ENCODE measurements at regions not wholly inside any gene's neighbourhood (a gene's known extent, or its start where the extent isn't known, plus 50 kb on each side); places are given as distances from the start of the nearest gene placed in this dataset.

DNA sequence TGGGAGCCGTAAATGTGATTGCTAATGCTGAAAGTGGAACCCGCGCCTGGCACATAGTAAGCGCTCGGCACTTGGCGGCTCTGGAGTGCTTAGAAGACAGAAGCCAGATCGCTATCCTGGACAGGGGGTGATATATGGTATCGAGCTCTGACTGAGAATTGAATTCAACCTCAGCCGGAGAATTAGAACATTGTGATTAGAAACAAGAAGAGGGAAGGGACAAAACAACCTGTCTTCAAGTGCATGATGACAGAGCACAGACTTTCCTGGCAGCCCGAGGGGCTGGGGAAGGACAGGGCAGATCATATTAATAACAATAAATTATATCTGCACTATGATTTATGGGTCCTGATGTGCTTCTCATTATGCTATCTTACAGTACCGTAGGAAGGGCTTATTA is 66.9 kb upstream of the TBX3 start:
- intact Hi-C loops (cut with DNase I; ENCODE audit: low total_unique reads) (no loop called here), in situ Hi-C loops (cut with MboI; ENCODE audit: low pct_ligation_motif_present in 1 of 4, low pct_unique_long_range_greater_than_20kb in 1 of 4, low sequenced_read_pairs in 3 of 4) (no loop called here)
- TF ChIP-seq POLR2A (IDR thresholded peaks at IDR 0.05): no peak
- TF ChIP-seq CTCF (IDR thresholded peaks at IDR 0.05): no peak
- no peak for TF ChIP-seq POLR2AphosphoS5 (IDR thresholded peaks at IDR 0.05)
- no peak for TF ChIP-seq EP300 (IDR thresholded peaks at IDR 0.05; ENCODE audit: low read depth)
- H3K9me3 ChIP-seq: no peaks in the 10 kb centered on the region
- H3K4me1 ChIP-seq: no peaks in the 10 kb centered on the region
- H3K36me3 ChIP-seq: no peaks in the 10 kb centered on the region
- H3K27me3 ChIP-seq: no peaks in the 10 kb centered on the region
- 49 to 84% methylated on average over 4 to 11 of the region's 11 CpGs for WGBS, 2 donors (ENCODE audit: low coverage in 1 of 2)
- no peak for DNase-seq
- no peak overlapping the region for H3K27ac ChIP-seq
- H3K4me3 ChIP-seq: no peak overlapping the region

DNA sequence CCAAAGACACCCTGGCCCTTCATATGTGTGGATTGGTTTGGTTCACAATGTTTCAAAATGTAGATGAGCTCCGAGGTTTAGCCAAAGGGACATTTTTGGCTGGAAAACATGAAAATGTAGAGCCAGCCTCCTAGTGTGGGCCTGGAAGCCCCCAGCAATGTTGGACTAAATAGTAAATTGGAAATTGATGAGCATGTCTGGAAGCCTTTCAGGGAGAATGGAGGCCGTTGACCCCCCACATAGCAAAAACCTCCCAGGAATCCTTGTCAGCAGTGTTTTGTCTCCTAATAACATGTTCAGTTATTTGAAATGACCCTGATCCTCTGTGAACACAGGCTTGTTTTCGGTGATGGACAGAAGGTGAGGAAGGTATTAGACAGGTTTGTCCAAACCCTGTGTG is 65.1 kb upstream of the TBX3 start:
- WGBS, 2 donors (ENCODE audit: low coverage in 1 of 2): 74 to 94% methylated on average over 3 of the region's 3 CpGs
- Histone ChIP-seq H3K36me3 (no peaks in the 10 kb centered on the region), H3K27me3 (no peaks in the 10 kb centered on the region), H3K4me1 (peaks cover 0 to 7% (median 0%) of the 10 kb centered on the region in 4 donors), H3K9me3 (no peaks in the 10 kb centered on the region), H3K27ac (no peak overlapping the region), H3K4me3 (no peak overlapping the region)
- TF ChIP-seq EP300 (IDR thresholded peaks at IDR 0.05; ENCODE audit: low read depth) (no peak), POLR2A (IDR thresholded peaks at IDR 0.05) (no peak), POLR2AphosphoS5 (IDR thresholded peaks at IDR 0.05) (no peak), CTCF (IDR thresholded peaks at IDR 0.05) (no peak)
- in situ Hi-C loops (cut with MboI; ENCODE audit: low pct_ligation_motif_present in 1 of 4, low pct_unique_long_range_greater_than_20kb in 1 of 4, low sequenced_read_pairs in 3 of 4): no loop called here
- DNase-seq: no peak
- intact Hi-C loops (cut with DNase I; ENCODE audit: low total_unique reads): no loop called here

- DNase-seq: no peak
- no peaks in the 10 kb centered on the region for H3K27me3 ChIP-seq
- intact Hi-C loops (cut with DNase I; ENCODE audit: low total_unique reads) (no loop called here), in situ Hi-C loops (cut with MboI; ENCODE audit: low pct_ligation_motif_present in 1 of 4, low pct_unique_long_range_greater_than_20kb in 1 of 4, low sequenced_read_pairs in 3 of 4) (no loop called here)
- H3K27ac ChIP-seq: peak overlapping the region in 1 of 4 donors; percentile 43
- no peaks in the 10 kb centered on the region for H3K36me3 ChIP-seq
- no peaks in the 10 kb centered on the region for H3K9me3 ChIP-seq
- H3K4me1 ChIP-seq: peaks cover 0 to 7% (median 0%) of the 10 kb centered on the region in 4 donors
- 82 to 83% methylated on average over 12 to 20 of the region's 20 CpGs for WGBS, 2 donors (ENCODE audit: low coverage in 1 of 2)
- no peak overlapping the region for H3K4me3 ChIP-seq
- TF ChIP-seq POLR2AphosphoS5 (IDR thresholded peaks at IDR 0.05) (no peak), EP300 (IDR thresholded peaks at IDR 0.05; ENCODE audit: low read depth) (no peak), POLR2A (IDR thresholded peaks at IDR 0.05) (no peak), CTCF (IDR thresholded peaks at IDR 0.05) (no peak)
These were observed 63.3 kb upstream of the TBX3 start for GRCh38 chr12:114747012-114747858.

DNA sequence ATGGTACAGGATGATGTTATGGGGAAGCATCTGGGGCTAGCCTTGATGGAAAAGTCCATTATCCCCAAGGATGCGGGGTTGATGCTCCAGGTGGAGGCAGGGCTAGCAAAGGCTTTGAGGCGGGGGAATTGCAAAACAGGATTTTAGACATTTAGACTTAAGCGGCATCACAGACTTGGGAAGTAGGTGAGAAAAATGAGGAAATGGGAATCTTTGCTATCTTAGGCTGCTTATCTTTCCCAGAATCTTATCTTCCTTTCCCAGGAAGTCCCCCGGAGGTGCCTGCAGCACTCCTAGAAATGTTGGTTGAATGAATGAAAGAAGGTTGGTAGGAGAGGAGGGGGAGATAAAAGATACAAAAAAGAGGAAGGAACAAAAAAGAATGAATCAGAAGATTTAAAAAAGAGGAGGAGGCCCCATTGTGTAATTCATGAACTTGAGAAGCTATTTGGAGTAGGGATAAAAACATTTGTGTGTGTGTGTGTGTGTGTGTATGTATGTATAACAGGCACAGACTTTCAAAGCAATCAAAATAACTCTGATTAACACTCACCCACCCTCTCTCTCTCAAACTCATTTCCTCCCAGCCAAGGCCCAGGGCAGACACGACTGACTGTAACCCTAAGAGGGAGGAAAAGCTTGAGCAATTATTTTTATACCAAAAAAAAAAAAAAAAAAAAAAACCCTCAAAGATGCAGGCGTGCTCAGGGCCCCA is 62.5 kb upstream of the TBX3 start:
- no peak for DNase-seq
- intact Hi-C loops (cut with DNase I; ENCODE audit: low total_unique reads): no loop called here
- in situ Hi-C loops (cut with MboI; ENCODE audit: low pct_ligation_motif_present in 1 of 4, low pct_unique_long_range_greater_than_20kb in 1 of 4, low sequenced_read_pairs in 3 of 4): no loop called here
- no peaks in the 10 kb centered on the region for H3K27me3 ChIP-seq
- H3K36me3 ChIP-seq: no peaks in the 10 kb centered on the region
- H3K4me3 ChIP-seq: no peak overlapping the region
- peaks cover 0 to 7% (median 0%) of the 10 kb centered on the region in 4 donors for H3K4me1 ChIP-seq
- no peaks in the 10 kb centered on the region for H3K9me3 ChIP-seq
- H3K27ac ChIP-seq: no peak overlapping the region
- WGBS, 2 donors (ENCODE audit: low coverage in 1 of 2): 39 to 49% methylated on average over 3 to 6 of the region's 6 CpGs
- TF ChIP-seq POLR2AphosphoS5 (IDR thresholded peaks at IDR 0.05) (no peak), EP300 (IDR thresholded peaks at IDR 0.05; ENCODE audit: low read depth) (no peak), CTCF (IDR thresholded peaks at IDR 0.05) (no peak), POLR2A (IDR thresholded peaks at IDR 0.05) (no peak)
